AG09309 (cell line): ENCODE measurements at regions not wholly inside any gene's neighbourhood (a gene's known extent, or its start where the extent isn't known, plus 50 kb on each side); places are given as distances from the start of the nearest gene placed in this dataset.

Source experiments
- DNase-seq: peaks from one replicate; pipeline ENCODE4 v3.0.0-alpha.2; 2010; ENCODE audit warnings: low read depth
- H3K4me3 ChIP-seq: 2 replicates; pipeline ENCODE4 v1.5.1; 2011; ENCODE audit warnings: mild to moderate bottlenecking, low read depth, low read length, moderate library complexity; ENCODE audit not compliant: control insufficient read depth
- CTCF ChIP-seq: IDR thresholded peaks from 2 replicates; pipeline ENCODE4 v1.5.1; 2011; ENCODE audit warnings: mild to moderate bottlenecking, low read depth, low read length, inconsistent platforms; ENCODE audit not compliant: insufficient read depth, control insufficient read depth; ENCODE audit errors: missing control alignments

GRCh38 chr7:26511866-26512265 is 220.2 kb downstream of the SNX10 start:
- TF ChIP-seq CTCF = no peak
- DNase-seq = no peak
- H3K4me3 ChIP-seq = no peak overlapping the region

- H3K4me3 ChIP-seq = no peak overlapping the region
- TF ChIP-seq CTCF = no peak
- no peak for DNase-seq
Observed at GRCh38 chr7:26512737-26513136, 221.1 kb downstream of the SNX10 start.

GRCh38 chr7:26513948-26514347 is 222.3 kb downstream of the SNX10 start:
- TF ChIP-seq CTCF = no peak
- no peak for DNase-seq
- no peak overlapping the region for H3K4me3 ChIP-seq

GRCh38 chr7:26514633-26515032 is 223.0 kb downstream of the SNX10 start:
- no peak for TF ChIP-seq CTCF
- no peak for DNase-seq
- no peak overlapping the region for H3K4me3 ChIP-seq

- no peak for DNase-seq
- H3K4me3 ChIP-seq = no peak overlapping the region
- TF ChIP-seq CTCF = no peak
Observed at GRCh38 chr7:26515314-26515842, 223.7 kb downstream of the SNX10 start.

GRCh38 chr7:26520483-26520882 is 228.8 kb downstream of the SNX10 start:
- no peak overlapping the region for H3K4me3 ChIP-seq
- no peak for TF ChIP-seq CTCF
- no peak for DNase-seq

GRCh38 chr7:26522633-26523032 is 231.0 kb downstream of the SNX10 start:
- no peak for DNase-seq
- TF ChIP-seq CTCF = no peak
- H3K4me3 ChIP-seq = no peak overlapping the region
